NCI-H774 (cell line): ENCODE measurements at regions not wholly inside any gene's neighbourhood (a gene's known extent, or its start where the extent isn't known, plus 50 kb on each side); places are given as distances from the start of the nearest gene placed in this dataset.
"Not testable (repeated sequence)": the region's sequence is repeated elsewhere in the genome, so short reads cannot be mapped to it uniquely, and the experiment has no call there.

Experiments used
- DNase-seq: peaks from one replicate; lab custom pipeline; 2025; lab: John Stamatoyannopoulos, UW

GRCh38 chr1:29939079-29939478, 702.8 kb downstream of the PTPRU start:
- DNase-seq, result peak; percentile 17

- DNase-seq, result no peak
Measured at GRCh38 chr1:29937356-29937755, 701.0 kb downstream of the PTPRU start.

GRCh38 chr1:29936031-29936544, 699.8 kb downstream of the PTPRU start:
- DNase-seq, result no peak

GRCh38 chr1:29934255-29934772, 698.0 kb downstream of the PTPRU start:
- DNase-seq, result no peak

GRCh38 chr1:29933067-29933466, 696.7 kb downstream of the PTPRU start:
- no peak for DNase-seq

GRCh38 chr1:29932626-29933025, 696.3 kb downstream of the PTPRU start:
- no peak for DNase-seq

GRCh38 chr1:29931477-29932175, 695.3 kb downstream of the PTPRU start:
- no peak for DNase-seq

- DNase-seq, result no peak
Measured at GRCh38 chr1:29925058-29925457, 688.7 kb downstream of the PTPRU start.

GRCh38 chr1:29924017-29924431, 687.7 kb downstream of the PTPRU start:
- no peak for DNase-seq

- no peak for DNase-seq
Measured at GRCh38 chr1:29921741-29922140, 685.4 kb downstream of the PTPRU start.

- DNase-seq, result no peak
Measured at GRCh38 chr1:29920784-29921183, 684.5 kb downstream of the PTPRU start.

- no peak for DNase-seq
Measured at GRCh38 chr1:29920316-29920715, 684.0 kb downstream of the PTPRU start.

- not testable (repeated sequence) for DNase-seq
Measured at GRCh38 chr1:29919041-29919440, 682.7 kb downstream of the PTPRU start.

- DNase-seq, result no peak
Measured at GRCh38 chr1:29916656-29917369, 680.5 kb downstream of the PTPRU start.

GRCh38 chr1:29914936-29915335, 678.6 kb downstream of the PTPRU start:
- DNase-seq, result no peak

GRCh38 chr1:29912425-29912824, 676.1 kb downstream of the PTPRU start:
- DNase-seq, result no peak

GRCh38 chr1:29909962-29910361, 673.6 kb downstream of the PTPRU start:
- no peak for DNase-seq

GRCh38 chr1:29907596-29907995, 671.3 kb downstream of the PTPRU start:
- DNase-seq, result no peak

- no peak for DNase-seq
Measured at GRCh38 chr1:29906927-29907326, 670.6 kb downstream of the PTPRU start.

- no peak for DNase-seq
Measured at GRCh38 chr1:29903548-29904166, 667.3 kb downstream of the PTPRU start.

- no peak for DNase-seq
Measured at GRCh38 chr1:29901624-29902325, 665.5 kb downstream of the PTPRU start.

GRCh38 chr1:29900712-29901111, 664.4 kb downstream of the PTPRU start:
- no peak for DNase-seq
